H9 (cell line): ENCODE measurements at regions not wholly inside any gene's neighbourhood (a gene's known extent, or its start where the extent isn't known, plus 50 kb on each side); places are given as distances from the start of the nearest gene placed in this dataset.
A peak's percentile ranks its signal among the peaks of the same experiment; 100 is the strongest.

ENCODE experiments used
- DNase-seq: peaks from one replicate; pipeline ENCODE4 v3.0.0-alpha.2; 2017
- H2AFZ ChIP-seq: one replicate; pipeline ENCODE4 v1.6.1; 2013; ENCODE audit warnings: mild to moderate bottlenecking, low read length, control low read depth, moderate library complexity
- H2AK5ac ChIP-seq: 2 replicates; pipeline ENCODE4 v1.6.1; 2013; ENCODE audit warnings: low read length, control low read depth, mixed read lengths; ENCODE audit not compliant: insufficient read length
- H2BK120ac ChIP-seq: one replicate; pipeline ENCODE4 v1.6.1; 2013; ENCODE audit warnings: low read depth, mild to moderate bottlenecking, low read length, control low read depth, inconsistent platforms; ENCODE audit not compliant: poor library complexity, severe bottlenecking
- H2BK12ac ChIP-seq: 2 replicates; pipeline ENCODE4 v1.6.1; 2013; ENCODE audit warnings: low read length, control low read depth, mixed read lengths, low read depth; ENCODE audit not compliant: insufficient read length
- H2BK15ac ChIP-seq: 2 replicates; pipeline ENCODE4 v1.6.1; 2013; ENCODE audit warnings: low read depth, low read length, control low read depth
- H2BK20ac ChIP-seq: one replicate; pipeline ENCODE4 v1.6.1; 2013; ENCODE audit warnings: low read depth, mild to moderate bottlenecking, low read length, control low read depth, inconsistent platforms; ENCODE audit not compliant: poor library complexity, severe bottlenecking
- H2BK5ac ChIP-seq: 2 replicates; pipeline ENCODE4 v1.6.1; 2013; ENCODE audit warnings: low read length, control low read depth, mixed read lengths; ENCODE audit not compliant: insufficient read length
- H3K14ac ChIP-seq: 2 replicates; pipeline ENCODE4 v1.6.1; 2013; ENCODE audit warnings: low read length, control low read depth; ENCODE audit not compliant: insufficient read depth
- H3K18ac ChIP-seq: 2 replicates; pipeline ENCODE4 v1.6.1; 2013; ENCODE audit warnings: low read depth, mild to moderate bottlenecking, mixed read lengths, low read length, control low read depth; ENCODE audit not compliant: insufficient read length
- H3K23ac ChIP-seq: 2 replicates; pipeline ENCODE4 v1.6.1; 2013; ENCODE audit warnings: low read length, control low read depth, mixed read lengths, low read depth; ENCODE audit not compliant: insufficient read length
- H3K23me2 ChIP-seq: 2 replicates; pipeline ENCODE4 v1.6.1; 2013; ENCODE audit warnings: low read depth, mild to moderate bottlenecking, mixed read lengths, low read length, control low read depth; ENCODE audit not compliant: insufficient read length, poor library complexity, severe bottlenecking
- H3K27ac ChIP-seq: 2 replicates; pipeline ENCODE4 v1.5.1; 2013; ENCODE audit warnings: low read length, control low read depth, mixed read lengths, low read depth; ENCODE audit not compliant: insufficient read length
- H3K27me3 ChIP-seq: 2 replicates; pipeline ENCODE4 v1.6.1; 2013; ENCODE audit warnings: low read length, control low read depth, inconsistent platforms; ENCODE audit not compliant: insufficient read depth
- H3K4ac ChIP-seq: 2 replicates; pipeline ENCODE4 v1.6.1; 2013; ENCODE audit warnings: low read depth, mild to moderate bottlenecking, control low read depth, inconsistent platforms, low read length, moderate library complexity
- H3K4me1 ChIP-seq: 2 replicates; pipeline ENCODE4 v1.6.1; 2013; ENCODE audit warnings: low read length, control low read depth, inconsistent platforms; ENCODE audit not compliant: insufficient read depth
- H3K4me2 ChIP-seq: 2 replicates; pipeline ENCODE4 v1.6.1; 2013; ENCODE audit warnings: low read length, control low read depth, mixed read lengths; ENCODE audit not compliant: insufficient read length, insufficient read depth
- H3K56ac ChIP-seq: 2 replicates; pipeline ENCODE4 v1.6.1; 2013; ENCODE audit warnings: low read depth, mild to moderate bottlenecking, mixed read lengths, low read length, control low read depth; ENCODE audit not compliant: insufficient read length
- H3K79me1 ChIP-seq: 2 replicates; pipeline ENCODE4 v1.6.1; 2013; ENCODE audit warnings: low read depth, mild to moderate bottlenecking, moderate library complexity, low read length, control low read depth, inconsistent platforms; ENCODE audit not compliant: insufficient read depth, poor library complexity, severe bottlenecking
- H3K79me2 ChIP-seq: 2 replicates; pipeline ENCODE4 v1.6.1; 2013; ENCODE audit warnings: low read length, control low read depth, inconsistent platforms; ENCODE audit not compliant: insufficient read depth
- H3K9ac ChIP-seq: 2 replicates; pipeline ENCODE4 v1.6.1; 2013; ENCODE audit warnings: low read length, control low read depth, mixed read lengths; ENCODE audit not compliant: insufficient read length; ENCODE audit errors: extremely low read depth
- H3K9me3 ChIP-seq: one replicate; pipeline ENCODE4 v1.6.1; 2013; ENCODE audit warnings: low read depth, low read length, inconsistent platforms; ENCODE audit not compliant: control insufficient read depth
- H3T11ph ChIP-seq: one replicate; pipeline ENCODE4 v1.6.1; 2013; ENCODE audit warnings: mild to moderate bottlenecking, low read length, control low read depth, inconsistent platforms
- H4K20me1 ChIP-seq: one replicate; pipeline ENCODE4 v1.6.1; 2013; ENCODE audit not compliant: control insufficient read depth, insufficient read length, insufficient read depth
- H4K5ac ChIP-seq: 2 replicates; pipeline ENCODE4 v1.6.1; 2013; ENCODE audit warnings: low read depth, mild to moderate bottlenecking, mixed read lengths, low read length, control low read depth; ENCODE audit not compliant: insufficient read length
- H4K8ac ChIP-seq: replicated peaks from 2 replicates; pipeline ENCODE4 v1.6.1; 2013; ENCODE audit warnings: low read length, control low read depth, mixed read lengths, low read depth; ENCODE audit not compliant: insufficient read length
- H4K91ac ChIP-seq: 2 replicates; pipeline ENCODE4 v1.6.1; 2013; ENCODE audit warnings: low read depth, mild to moderate bottlenecking, moderate library complexity, mixed read lengths, low read length, control low read depth; ENCODE audit not compliant: insufficient read length
- H3K27ac Mint-ChIP-seq, 3 experiments: 2 replicates in 2 of 3; 3 replicates in 1 of 3; pipeline ENCODE4 v1.8.0; 2020 to 2021; ENCODE audit warnings: mixed read lengths in 3 of 3, mild to moderate bottlenecking in 1 of 3, moderate library complexity in 1 of 3
- H3K27me3 Mint-ChIP-seq: 2 replicates; pipeline ENCODE4 v1.8.0; 2021; ENCODE audit warnings: low read depth, mild to moderate bottlenecking, moderate library complexity, mixed read lengths
- H3K36me3 Mint-ChIP-seq, 3 experiments: 2 replicates in 2 of 3; 3 replicates in 1 of 3; pipeline ENCODE4 v1.8.0; 2020 to 2021; ENCODE audit warnings: low read depth in 3 of 3, mixed read lengths in 3 of 3; ENCODE audit not compliant: insufficient read depth in 1 of 3
- H3K4me1 Mint-ChIP-seq, 2 experiments: 2 replicates each; pipeline ENCODE4 v1.8.0; 2020; ENCODE audit warnings: mixed read lengths in 2 of 2
- H3K4me3 Mint-ChIP-seq, 2 experiments: 2 replicates in 1 of 2; 3 replicates in 1 of 2; pipeline ENCODE4 v1.8.0; 2020 to 2021; ENCODE audit warnings: mild to moderate bottlenecking in 2 of 2, mixed read lengths in 2 of 2, moderate library complexity in 1 of 2
- H3K9me3 Mint-ChIP-seq, 2 experiments: 2 replicates in 1 of 2; 3 replicates in 1 of 2; pipeline ENCODE4 v1.8.0; 2020; ENCODE audit warnings: mild to moderate bottlenecking in 2 of 2, mixed read lengths in 2 of 2, moderate library complexity in 1 of 2
- WGBS: extraction: QIAGEN DNeasy Blood & Tissue Kit; methylation state at CpG from one replicate; pipeline ENCODE4 v1.1.7; 2013; ENCODE audit warnings: missing lambda C conversion rate, low lambda C conversion rate, mixed read lengths; ENCODE audit not compliant: insufficient read length; ENCODE audit errors: extremely low coverage; 5-methylcytosine and 5-hydroxymethylcytosine counted together
- TF ChIP-seq, protein P1 (sequence below): fragments of 200-600 bp; sonication (generic); conservative IDR thresholded peaks from 3 replicates; pipeline ENCODE4 v1.8.0; 2021; ENCODE audit warnings: antibody characterized with exemption, mild to moderate bottlenecking

DNA sequence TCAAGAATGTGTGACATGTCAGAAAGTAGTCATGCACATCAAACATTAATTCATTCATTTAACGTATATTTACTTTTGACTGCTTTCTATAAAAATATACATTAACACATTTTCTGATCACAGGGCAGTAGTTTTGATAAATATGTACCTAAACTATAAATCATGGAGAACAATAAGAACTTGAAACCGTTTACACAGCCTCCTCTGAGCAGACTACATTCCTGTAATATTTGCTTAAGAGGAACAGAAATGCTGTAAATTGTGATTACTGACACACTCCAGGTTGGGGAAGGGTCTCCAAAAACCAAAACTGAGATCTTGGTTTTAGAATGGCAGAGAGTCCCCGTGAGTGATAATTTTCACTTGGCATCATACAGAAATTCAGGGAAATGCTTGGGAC, 120.7 kb upstream of the PPARGC1A start:
- H4K91ac ChIP-seq: no peak overlapping the region

More for the DNA sequence above, 120.7 kb upstream of the PPARGC1A start:
- H3K27me3 Mint-ChIP-seq: peaks cover 4% of the 10 kb centered on the region; the same call in 1 of the 2 replicates
- Histone ChIP-seq H2AFZ (no peak overlapping the region), H3K18ac (no peak overlapping the region), H3K56ac (no peak overlapping the region), H3K9me3 (no peaks in the 10 kb centered on the region), H4K20me1 (no peaks in the 10 kb centered on the region), H3K9ac (no peak overlapping the region), H4K5ac (no peak overlapping the region), H3K4ac (no peak overlapping the region), H3K4me2 (peak overlapping the region; percentile 1), H2BK12ac (no peak overlapping the region), H3K79me1 (no peaks in the 10 kb centered on the region), H2BK5ac (no peak overlapping the region), H2BK15ac (no peak overlapping the region), H3K4me1 (peaks cover 11% of the 10 kb centered on the region), H2AK5ac (no peak overlapping the region), H3K23me2 (no peaks in the 10 kb centered on the region), H3T11ph (no peak overlapping the region), H4K8ac (no peak overlapping the region), H3K27ac (no peak overlapping the region), H2BK20ac (no peak overlapping the region), H3K79me2 (no peaks in the 10 kb centered on the region), H3K23ac (no peak overlapping the region), H3K14ac (no peak overlapping the region), H3K27me3 (no peaks in the 10 kb centered on the region), H2BK120ac (no peak overlapping the region)
- no peak overlapping the region for H3K27ac Mint-ChIP-seq
- H3K4me1 Mint-ChIP-seq: peaks cover 17 to 24% of the 10 kb centered on the region in 2 experiments
- H3K36me3 Mint-ChIP-seq: no peaks in the 10 kb centered on the region
- no peak for DNase-seq
- no CpG with 5 or more reads among the region's 3 CpGs for WGBS
- no peak overlapping the region for H3K4me3 Mint-ChIP-seq
- no peaks in the 10 kb centered on the region for H3K9me3 Mint-ChIP-seq
- TF ChIP-seq, protein P1, sequence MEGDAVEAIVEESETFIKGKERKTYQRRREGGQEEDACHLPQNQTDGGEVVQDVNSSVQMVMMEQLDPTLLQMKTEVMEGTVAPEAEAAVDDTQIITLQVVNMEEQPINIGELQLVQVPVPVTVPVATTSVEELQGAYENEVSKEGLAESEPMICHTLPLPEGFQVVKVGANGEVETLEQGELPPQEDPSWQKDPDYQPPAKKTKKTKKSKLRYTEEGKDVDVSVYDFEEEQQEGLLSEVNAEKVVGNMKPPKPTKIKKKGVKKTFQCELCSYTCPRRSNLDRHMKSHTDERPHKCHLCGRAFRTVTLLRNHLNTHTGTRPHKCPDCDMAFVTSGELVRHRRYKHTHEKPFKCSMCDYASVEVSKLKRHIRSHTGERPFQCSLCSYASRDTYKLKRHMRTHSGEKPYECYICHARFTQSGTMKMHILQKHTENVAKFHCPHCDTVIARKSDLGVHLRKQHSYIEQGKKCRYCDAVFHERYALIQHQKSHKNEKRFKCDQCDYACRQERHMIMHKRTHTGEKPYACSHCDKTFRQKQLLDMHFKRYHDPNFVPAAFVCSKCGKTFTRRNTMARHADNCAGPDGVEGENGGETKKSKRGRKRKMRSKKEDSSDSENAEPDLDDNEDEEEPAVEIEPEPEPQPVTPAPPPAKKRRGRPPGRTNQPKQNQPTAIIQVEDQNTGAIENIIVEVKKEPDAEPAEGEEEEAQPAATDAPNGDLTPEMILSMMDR: no peak
